Esophagus (tissue), 2 donors: ENCODE measurements at regions not wholly inside any gene's neighbourhood (a gene's known extent, or its start where the extent isn't known, plus 50 kb on each side); places are given as distances from the start of the nearest gene placed in this dataset.

Experiments used
- H3K27ac ChIP-seq, 2 donors: one replicate each; pipeline ENCODE4 v1.5.1; 2013; ENCODE audit warnings: low read depth in 2 of 2, mild to moderate bottlenecking in 2 of 2, inconsistent platforms in 1 of 2, low read length in 1 of 2, moderate library complexity in 1 of 2
- H3K27me3 ChIP-seq, 2 donors: one replicate each; pipeline ENCODE4 v1.6.1; 2013; ENCODE audit warnings: low read length in 2 of 2, control low read depth in 1 of 2, mild to moderate bottlenecking in 1 of 2; ENCODE audit not compliant: insufficient read depth in 2 of 2, control insufficient read depth in 1 of 2
- H3K36me3 ChIP-seq, 2 donors: one replicate each; pipeline ENCODE4 v1.6.1; 2013; ENCODE audit warnings: low read length in 1 of 2; ENCODE audit not compliant: control insufficient read depth in 2 of 2, insufficient read depth in 2 of 2
- H3K4me1 ChIP-seq, 2 donors: one replicate each; pipeline ENCODE4 v1.6.1; 2013; ENCODE audit warnings: low read length in 1 of 2; ENCODE audit not compliant: control insufficient read depth in 2 of 2, insufficient read depth in 2 of 2
- H3K4me3 ChIP-seq, 2 donors: one replicate each; pipeline ENCODE4 v1.5.1; 2013; ENCODE audit warnings: low read length in 2 of 2, mild to moderate bottlenecking in 2 of 2, low read depth in 1 of 2, moderate library complexity in 1 of 2
- H3K9me3 ChIP-seq, 2 donors: one replicate each; pipeline ENCODE4 v1.6.1; 2013; ENCODE audit warnings: mild to moderate bottlenecking in 2 of 2, low read depth in 1 of 2, low read length in 1 of 2, moderate library complexity in 1 of 2; ENCODE audit not compliant: control insufficient read depth in 2 of 2, insufficient read depth in 1 of 2
- WGBS, 2 donors: extraction: QIAGEN DNeasy Blood & Tissue Kit; methylation state at CpG; one replicate each; pipeline ENCODE4 v1.1.7; 2013; 5-methylcytosine and 5-hydroxymethylcytosine counted together
- donor health status: healthy with polysubstance abuse.
- donor health status: Bipolar disorder and iron deficiency.

DNA sequence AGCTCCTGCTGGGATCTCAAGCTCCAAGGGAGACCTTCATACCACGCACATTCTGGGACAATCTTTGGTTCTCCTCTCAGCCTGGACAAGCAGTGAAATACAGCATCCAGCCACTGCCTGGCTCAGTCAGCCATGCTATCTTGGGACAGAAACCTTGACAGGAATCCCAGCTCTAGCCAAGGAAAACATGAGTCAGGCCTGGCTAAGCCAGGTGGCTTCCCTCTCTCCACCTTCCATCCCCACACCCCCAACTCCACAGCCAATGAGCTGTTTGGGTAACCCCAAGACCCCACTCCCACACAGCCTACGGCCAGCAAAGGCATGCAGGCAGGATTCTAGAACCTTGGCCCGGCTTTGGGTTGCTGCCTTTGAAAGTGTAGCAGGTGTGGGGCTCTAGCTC, 64.9 kb downstream of the MCFD2 start:
- Histone ChIP-seq H3K36me3 (no peaks in the 10 kb centered on the region), H3K27ac (peak overlapping the region; percentile 47 to 80), H3K9me3 (no peaks in the 10 kb centered on the region), H3K4me1 (peaks cover 6 to 32% of the 10 kb centered on the region in 2 donors), H3K4me3 (no peak overlapping the region), H3K27me3 (no peaks in the 10 kb centered on the region)
- WGBS, 2 donors: 28 to 48% methylated on average over 3 of the region's 3 CpGs

DNA sequence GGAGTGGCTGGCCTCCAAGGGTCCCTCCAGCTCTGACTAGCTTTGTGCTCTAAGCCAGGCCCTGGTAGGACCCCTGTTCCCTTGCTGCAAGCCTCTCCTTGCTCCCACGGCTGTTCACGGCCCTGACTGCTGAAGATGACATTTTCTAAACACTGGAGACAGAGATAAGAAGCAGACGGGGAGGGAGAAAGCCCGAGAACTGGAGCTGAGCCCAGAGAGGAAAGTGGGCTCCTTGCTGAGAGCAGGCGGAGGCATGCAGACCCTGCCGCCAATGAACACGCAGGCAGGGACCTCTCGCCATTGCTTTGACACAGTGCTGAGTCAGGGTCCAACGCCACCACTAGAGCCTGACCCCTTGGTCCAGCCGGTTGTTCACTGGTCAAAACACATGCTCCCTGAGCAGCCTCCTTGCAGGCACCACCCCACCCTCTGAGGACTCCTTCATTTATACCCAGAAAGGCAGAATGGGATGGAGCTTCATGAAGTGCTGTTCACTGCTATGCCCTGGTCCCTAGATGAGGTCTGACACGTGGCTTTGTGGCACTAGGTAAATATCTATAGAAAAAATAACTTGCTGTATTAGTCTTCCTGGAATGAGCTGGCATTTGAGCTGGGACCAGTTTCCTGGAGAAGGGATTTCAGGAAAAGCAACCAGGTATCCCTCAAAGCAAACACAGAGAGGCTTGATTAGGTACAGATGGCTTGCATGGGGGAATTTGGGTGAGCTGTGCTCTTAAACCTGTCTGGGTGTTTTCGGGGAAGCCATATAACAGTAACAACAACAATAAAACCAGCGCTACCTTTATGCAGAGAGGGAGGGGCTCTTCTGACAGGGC, 65.7 kb downstream of the MCFD2 start:
- WGBS, 2 donors: 41 to 51% methylated on average over 13 of the region's 13 CpGs
- Histone ChIP-seq H3K36me3 (no peaks in the 10 kb centered on the region), H3K4me3 (no peak overlapping the region), H3K9me3 (no peaks in the 10 kb centered on the region), H3K4me1 (peaks cover 6 to 34% of the 10 kb centered on the region in 2 donors), H3K27me3 (no peaks in the 10 kb centered on the region), H3K27ac (peak overlapping the region; percentile 47 to 80)

DNA sequence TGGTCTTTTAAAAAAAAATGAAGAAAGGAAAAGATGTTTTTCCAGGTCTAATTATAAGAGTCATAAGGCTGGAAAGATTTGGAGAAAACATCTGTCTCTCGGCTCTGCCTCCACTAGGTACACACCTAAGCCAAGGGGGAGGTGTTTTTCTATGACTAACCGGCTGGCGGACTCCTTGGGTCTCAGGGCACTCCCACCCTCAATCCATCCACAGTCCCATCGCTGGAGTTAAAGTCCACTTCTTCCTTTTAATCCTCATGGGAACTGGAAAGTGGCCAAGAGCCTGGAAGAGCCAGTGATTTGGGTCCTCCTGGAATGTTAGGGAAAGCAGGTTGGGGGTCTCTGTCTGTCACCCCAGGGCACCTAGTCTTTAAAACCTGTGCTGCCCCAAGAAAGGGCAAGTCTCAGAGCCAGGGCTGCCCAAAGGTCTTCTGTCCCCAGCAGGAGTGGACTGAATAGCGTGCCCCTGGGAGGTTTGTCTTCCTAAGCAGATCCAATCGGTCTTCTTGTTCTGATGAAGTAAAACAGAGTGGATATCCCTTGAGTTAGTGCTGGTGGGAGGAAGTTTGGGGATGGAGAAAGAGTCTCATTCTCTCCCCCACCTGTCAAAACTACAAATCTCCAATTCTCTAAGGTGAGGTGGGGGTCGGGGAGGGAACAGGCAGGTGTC, 66.4 kb downstream of the MCFD2 start:
- Histone ChIP-seq H3K27me3 (no peaks in the 10 kb centered on the region), H3K4me1 (peaks cover 2 to 29% of the 10 kb centered on the region in 2 donors), H3K4me3 (no peak overlapping the region), H3K36me3 (no peaks in the 10 kb centered on the region), H3K27ac (peak overlapping the region; percentile 15 to 65), H3K9me3 (no peaks in the 10 kb centered on the region)
- WGBS, 2 donors: 43 to 58% methylated on average over 7 of the region's 7 CpGs

DNA sequence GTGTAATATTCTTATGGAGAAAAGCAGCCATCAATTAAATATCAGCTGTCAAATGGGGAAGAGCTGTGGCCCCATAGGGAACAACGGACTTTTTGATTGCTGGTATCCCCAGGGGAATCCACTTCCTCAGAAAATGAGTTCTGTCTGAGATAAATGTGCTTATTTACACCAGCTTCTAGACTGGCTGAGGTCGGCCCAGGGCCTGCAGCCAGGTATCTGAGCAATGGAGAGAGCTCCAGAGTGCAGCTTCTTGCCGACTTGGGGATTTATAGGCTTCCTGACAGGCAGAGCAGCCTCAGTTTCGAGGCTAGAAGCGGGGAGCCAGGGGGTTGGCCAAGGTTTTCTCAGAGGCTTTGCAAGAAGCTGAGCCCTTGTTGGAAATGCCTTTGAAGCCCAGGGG, 67.2 kb downstream of the MCFD2 start:
- no peaks in the 10 kb centered on the region for H3K27me3 ChIP-seq
- peaks cover 2 to 29% of the 10 kb centered on the region in 2 donors for H3K4me1 ChIP-seq
- WGBS, 2 donors: 28 to 31% methylated on average over 5 of the region's 5 CpGs
- H3K27ac ChIP-seq: peak overlapping the region; percentile 22 to 66
- H3K4me3 ChIP-seq: no peak overlapping the region
- H3K9me3 ChIP-seq: no peaks in the 10 kb centered on the region
- no peaks in the 10 kb centered on the region for H3K36me3 ChIP-seq

GRCh38 chr2:46847726-46848412, 67.7 kb downstream of the MCFD2 start:
- 43 to 63% methylated on average over 5 of the region's 5 CpGs for WGBS, 2 donors

GRCh38 chr2:46847185-46847710, 68.4 kb downstream of the MCFD2 start:
- Histone ChIP-seq H3K4me3 (no peak overlapping the region), H3K4me1 (peaks cover 2 to 29% of the 10 kb centered on the region in 2 donors)
- WGBS, 2 donors: 25% methylated on average over 12 of the region's 12 CpGs

More at GRCh38 chr2:46847726-46848412, 67.7 kb downstream of the MCFD2 start:
- Histone ChIP-seq H3K4me1 (peaks cover 2 to 29% of the 10 kb centered on the region in 2 donors), H3K27ac (peak overlapping the region; percentile 84 to 88), H3K9me3 (no peaks in the 10 kb centered on the region), H3K27me3 (no peaks in the 10 kb centered on the region), H3K36me3 (no peaks in the 10 kb centered on the region), H3K4me3 (no peak overlapping the region)

GRCh38 chr2:46846536-46846935, 69.1 kb downstream of the MCFD2 start:
- H3K27ac ChIP-seq: peak overlapping the region; percentile 64 to 76
- H3K4me1 ChIP-seq: peaks cover 2 to 29% of the 10 kb centered on the region in 2 donors
- H3K9me3 ChIP-seq: no peaks in the 10 kb centered on the region
- H3K27me3 ChIP-seq: no peaks in the 10 kb centered on the region
- WGBS, 2 donors: 45 to 60% methylated on average over 4 of the region's 4 CpGs
- no peaks in the 10 kb centered on the region for H3K36me3 ChIP-seq
- no peak overlapping the region for H3K4me3 ChIP-seq

More at GRCh38 chr2:46847185-46847710, 68.4 kb downstream of the MCFD2 start:
- H3K27ac ChIP-seq: peak overlapping the region; percentile 84 to 88
- H3K9me3 ChIP-seq: no peaks in the 10 kb centered on the region
- H3K36me3 ChIP-seq: no peaks in the 10 kb centered on the region
- H3K27me3 ChIP-seq: no peaks in the 10 kb centered on the region

DNA sequence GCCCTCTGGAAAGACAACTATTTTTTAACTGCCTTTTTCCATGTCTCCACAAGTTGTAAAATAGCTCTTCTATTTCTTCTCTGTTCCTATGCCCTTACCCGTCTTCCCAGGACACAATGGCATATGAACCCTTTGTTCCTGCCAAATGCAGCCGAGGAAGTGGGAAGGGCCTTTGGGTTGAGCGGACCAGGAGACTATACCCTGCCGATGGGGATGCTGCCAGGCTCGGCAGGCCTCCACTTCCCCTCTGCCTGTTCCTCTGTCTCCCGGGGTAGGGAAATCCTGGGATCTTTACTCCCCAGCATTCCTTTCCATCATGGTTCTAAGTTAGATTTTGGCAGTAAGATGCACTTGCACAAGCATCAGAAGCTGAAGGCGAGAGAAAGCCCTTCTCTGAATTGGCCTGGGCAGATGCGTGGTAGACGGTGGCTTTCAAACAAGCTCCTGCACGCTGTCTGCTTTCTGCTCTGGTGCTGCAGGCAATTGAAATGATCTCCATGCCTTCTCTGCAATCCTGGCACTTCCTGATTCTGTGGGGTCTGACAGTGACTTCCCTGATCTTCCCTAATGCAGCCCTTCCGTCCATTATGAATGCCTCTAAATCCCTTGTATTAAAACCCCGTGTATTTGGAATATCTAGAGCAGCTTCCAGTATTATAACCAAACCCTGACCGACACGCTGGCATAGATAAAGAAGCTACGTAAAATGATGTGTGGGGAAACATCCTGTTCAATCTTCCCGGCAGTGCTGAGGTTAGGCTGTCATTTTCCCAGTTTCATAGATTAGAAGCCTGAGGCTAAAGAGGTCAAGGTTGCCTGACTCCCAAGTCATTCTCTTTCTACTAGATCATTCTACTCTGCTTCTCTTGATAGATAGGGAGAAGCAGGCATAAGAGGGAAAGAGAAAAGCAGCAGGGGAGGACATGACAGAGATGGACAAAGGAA, 69.8 kb downstream of the MCFD2 start:
- no peaks in the 10 kb centered on the region for H3K27me3 ChIP-seq
- H3K4me3 ChIP-seq: no peak overlapping the region
- no peaks in the 10 kb centered on the region for H3K36me3 ChIP-seq
- WGBS, 2 donors: 30 to 53% methylated on average over 16 of the region's 16 CpGs
- H3K4me1 ChIP-seq: peaks cover 2 to 29% of the 10 kb centered on the region in 2 donors
- H3K27ac ChIP-seq: peak overlapping the region; percentile 64 to 76
- H3K9me3 ChIP-seq: no peaks in the 10 kb centered on the region
